Neuronal stem cell (in vitro differentiated cells): ENCODE measurements at regions not wholly inside any gene's neighbourhood (a gene's known extent, or its start where the extent isn't known, plus 50 kb on each side); places are given as distances from the start of the nearest gene placed in this dataset.

ENCODE experiments used
- DNase-seq: peaks from one replicate; pipeline ENCODE4 v3.0.0-alpha.2; 2013; ENCODE audit warnings: low spot score
- H2AFZ ChIP-seq: one replicate; pipeline ENCODE4 v1.6.1; 2013; ENCODE audit warnings: mild to moderate bottlenecking, low read length, inconsistent platforms
- H2AK5ac ChIP-seq: 2 replicates; pipeline ENCODE4 v1.6.1; 2013; ENCODE audit warnings: low read depth, mild to moderate bottlenecking, inconsistent platforms, low read length, moderate library complexity, mixed read lengths
- H2BK120ac ChIP-seq: 2 replicates; pipeline ENCODE4 v1.6.1; 2013; ENCODE audit warnings: low read depth, mild to moderate bottlenecking, inconsistent platforms, low read length, moderate library complexity, mixed read lengths
- H2BK12ac ChIP-seq: one replicate; pipeline ENCODE4 v1.6.1; 2013; ENCODE audit warnings: low read length, inconsistent platforms
- H2BK15ac ChIP-seq: 2 replicates; pipeline ENCODE4 v1.6.1; 2013; ENCODE audit warnings: mild to moderate bottlenecking, low read length, inconsistent platforms, mixed read lengths
- H2BK5ac ChIP-seq: one replicate; pipeline ENCODE4 v1.6.1; 2013; ENCODE audit warnings: inconsistent platforms, mild to moderate bottlenecking, low read length, moderate library complexity
- H3K14ac ChIP-seq: one replicate; pipeline ENCODE4 v1.6.1; 2013; ENCODE audit warnings: low read length, inconsistent platforms
- H3K18ac ChIP-seq: 2 replicates; pipeline ENCODE4 v1.6.1; 2013; ENCODE audit warnings: low read length, inconsistent platforms
- H3K23ac ChIP-seq: 2 replicates; pipeline ENCODE4 v1.6.1; 2013; ENCODE audit warnings: low read depth, mild to moderate bottlenecking, mixed read lengths, low read length, inconsistent platforms; ENCODE audit not compliant: poor library complexity
- H3K27ac ChIP-seq: replicated peaks from 3 replicates; pipeline ENCODE4 v1.5.1; 2013; ENCODE audit warnings: low read length, inconsistent platforms
- H3K27me3 ChIP-seq, 3 experiments: 2 replicates each; pipeline ENCODE4 v1.6.1; 2013; ENCODE audit warnings: low read length in 3 of 3, mild to moderate bottlenecking in 2 of 3, inconsistent platforms in 1 of 3, low read depth in 1 of 3, mixed read lengths in 1 of 3, moderate library complexity in 1 of 3; ENCODE audit not compliant: control insufficient read depth in 3 of 3, insufficient read depth in 3 of 3
- H3K36me3 ChIP-seq, 2 donors: replicated peaks in 1 of 2; 2 replicates each; pipeline ENCODE4 v1.6.1; 2013; ENCODE audit warnings: low read length in 2 of 2; ENCODE audit not compliant: control insufficient read depth in 2 of 2, insufficient read depth in 2 of 2
- H3K4ac ChIP-seq: 2 replicates; pipeline ENCODE4 v1.6.1; 2013; ENCODE audit warnings: inconsistent platforms, mild to moderate bottlenecking, low read length, moderate library complexity
- H3K4me1 ChIP-seq, 2 donors: 1 replicate in 1 of 2; 2 replicates in 1 of 2; pipeline ENCODE4 v1.6.1; 2013; ENCODE audit warnings: low read length in 2 of 2, low read depth in 1 of 2; ENCODE audit not compliant: control insufficient read depth in 2 of 2, insufficient read depth in 1 of 2
- H3K4me2 ChIP-seq: one replicate; pipeline ENCODE4 v1.6.1; 2013; ENCODE audit warnings: mild to moderate bottlenecking, low read length, inconsistent platforms; ENCODE audit not compliant: insufficient read depth, poor library complexity, severe bottlenecking
- H3K4me3 ChIP-seq, 2 donors: 2 replicates each; pipeline ENCODE4 v1.5.1; 2013; ENCODE audit warnings: low read length in 2 of 2, mild to moderate bottlenecking in 2 of 2, inconsistent platforms in 1 of 2, moderate library complexity in 1 of 2
- H3K79me1 ChIP-seq: one replicate; pipeline ENCODE4 v1.6.1; 2013; ENCODE audit warnings: low read depth, mild to moderate bottlenecking, inconsistent platforms, low read length, moderate library complexity
- H3K9ac ChIP-seq: one replicate; pipeline ENCODE4 v1.6.1; 2013; ENCODE audit warnings: mild to moderate bottlenecking, low read depth, low read length, inconsistent platforms; ENCODE audit not compliant: poor library complexity
- H3K9me3 ChIP-seq, 2 donors: replicated peaks in 1 of 2; 2 replicates each; pipeline versions ENCODE3 to v1.6.1; 2013; ENCODE audit warnings: low read length in 2 of 2, mild to moderate bottlenecking in 2 of 2, inconsistent platforms in 1 of 2, low read depth in 1 of 2, mixed read lengths in 1 of 2, moderate library complexity in 1 of 2; ENCODE audit not compliant: control insufficient read depth in 2 of 2, insufficient read depth in 1 of 2
- H4K8ac ChIP-seq: one replicate; pipeline ENCODE4 v1.6.1; 2013; ENCODE audit warnings: low read depth, mild to moderate bottlenecking, inconsistent platforms, low read length, moderate library complexity
- H4K91ac ChIP-seq: one replicate; pipeline ENCODE4 v1.6.1; 2013; ENCODE audit warnings: low read length, low read depth, mild to moderate bottlenecking, inconsistent platforms; ENCODE audit not compliant: poor library complexity
- WGBS, 2 donors: extraction: QIAGEN DNeasy Blood & Tissue Kit; methylation state at CpG; one replicate each; pipeline ENCODE4 v1.1.7; 2013; ENCODE audit warnings: missing lambda C conversion rate in 2 of 2, mixed read lengths in 1 of 2; ENCODE audit not compliant: insufficient read length in 2 of 2, insufficient replicate concordance in 1 of 2; ENCODE audit errors: extremely low coverage in 2 of 2; 5-methylcytosine and 5-hydroxymethylcytosine counted together

DNA sequence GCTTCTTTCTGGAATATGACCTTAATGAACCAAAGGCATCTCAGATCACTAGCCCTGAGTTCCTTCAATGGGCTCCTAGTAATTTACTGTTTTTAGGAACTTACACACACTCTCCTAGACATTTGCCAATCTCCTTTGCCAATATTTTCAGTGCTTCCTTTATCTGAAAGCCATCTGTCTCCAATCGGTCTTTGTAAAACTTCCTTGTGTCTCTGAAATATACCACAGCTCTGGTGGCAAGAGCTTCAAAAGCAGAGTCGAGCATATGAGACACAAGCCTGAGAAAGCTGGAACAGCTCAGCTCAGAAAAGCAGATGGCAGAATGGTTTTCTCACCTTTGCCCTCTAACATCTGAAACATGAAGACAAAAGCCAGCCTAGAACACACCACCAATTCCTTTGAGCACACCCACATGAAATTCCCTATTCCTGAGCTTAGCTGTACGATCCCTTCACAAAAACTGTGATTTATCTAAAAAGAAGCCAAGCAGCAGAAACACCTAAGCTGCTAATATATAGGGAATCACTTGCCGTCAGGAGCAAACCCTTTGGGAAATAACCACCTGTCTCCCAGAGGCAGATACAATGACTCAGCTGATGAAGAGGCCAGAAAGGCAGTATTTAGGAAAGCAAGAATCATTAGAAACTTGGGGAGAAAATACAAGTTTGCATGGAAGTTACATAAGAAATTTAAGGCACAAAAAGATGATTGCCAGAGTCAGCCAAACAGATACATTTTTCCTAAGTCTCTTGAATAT is 70.2 kb upstream of the ANK3 start:
- H3K4me3 ChIP-seq = no peak overlapping the region
- H3K79me1 ChIP-seq = no peaks in the 10 kb centered on the region
- no peak overlapping the region for H4K8ac ChIP-seq
- DNase-seq = no peak
- no peak overlapping the region for H3K23ac ChIP-seq
- no peak overlapping the region for H2BK15ac ChIP-seq
- H3K27ac ChIP-seq = no peak overlapping the region
- H2BK120ac ChIP-seq = no peak overlapping the region
- no peaks in the 10 kb centered on the region for H3K9me3 ChIP-seq
- no peak overlapping the region for H4K91ac ChIP-seq
- no peak overlapping the region for H2BK5ac ChIP-seq
- no peak overlapping the region for H3K9ac ChIP-seq
- no peaks in the 10 kb centered on the region for H3K27me3 ChIP-seq
- no CpG with 5 or more reads among the region's 4 CpGs for WGBS, 2 donors
- no peak overlapping the region for H2BK12ac ChIP-seq
- H3K14ac ChIP-seq = no peak overlapping the region
- H3K4me1 ChIP-seq = peaks cover 9 to 13% of the 10 kb centered on the region in 2 donors
- no peak overlapping the region for H2AFZ ChIP-seq
- no peak overlapping the region for H2AK5ac ChIP-seq
- no peak overlapping the region for H3K18ac ChIP-seq
- no peak overlapping the region for H3K4ac ChIP-seq
- no peak overlapping the region for H3K4me2 ChIP-seq
- H3K36me3 ChIP-seq = no peaks in the 10 kb centered on the region

DNA sequence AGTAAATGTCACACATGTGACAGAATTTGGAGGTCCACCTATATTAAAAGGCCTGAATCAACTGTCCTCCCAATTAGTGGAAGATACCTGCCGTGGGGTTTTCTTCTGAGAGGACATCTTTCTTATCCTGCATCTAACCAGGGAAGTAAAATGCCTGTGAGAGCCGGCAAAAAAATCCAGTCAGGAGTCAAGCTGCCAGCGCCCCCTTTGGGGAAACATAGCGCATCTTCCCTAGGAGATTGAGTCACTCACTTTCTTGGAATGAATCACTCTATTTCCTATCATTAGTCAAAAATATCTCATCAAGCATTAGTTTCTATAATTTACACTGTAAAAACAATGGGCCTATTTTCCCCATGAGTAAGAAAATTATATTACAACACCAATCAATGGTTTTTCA is 66.4 kb upstream of the ANK3 start:
- no CpG with 5 or more reads among the region's 4 CpGs for WGBS, 2 donors
- no peak overlapping the region for H3K27ac ChIP-seq
- no peaks in the 10 kb centered on the region for H3K79me1 ChIP-seq
- no peak overlapping the region for H3K14ac ChIP-seq
- no peaks in the 10 kb centered on the region for H3K9me3 ChIP-seq
- no peak overlapping the region for H4K91ac ChIP-seq
- no peak for DNase-seq
- H3K4me3 ChIP-seq = no peak overlapping the region
- H3K23ac ChIP-seq = no peak overlapping the region
- H3K4me1 ChIP-seq = peaks cover 8 to 13% of the 10 kb centered on the region in 2 donors
- H3K27me3 ChIP-seq = no peaks in the 10 kb centered on the region
- H2BK15ac ChIP-seq = no peak overlapping the region
- H3K18ac ChIP-seq = no peak overlapping the region
- no peak overlapping the region for H3K4ac ChIP-seq
- no peak overlapping the region for H3K9ac ChIP-seq
- H3K4me2 ChIP-seq = no peak overlapping the region
- no peak overlapping the region for H2BK5ac ChIP-seq
- H3K36me3 ChIP-seq = no peaks in the 10 kb centered on the region
- no peak overlapping the region for H2AFZ ChIP-seq
- no peak overlapping the region for H4K8ac ChIP-seq
- H2BK12ac ChIP-seq = no peak overlapping the region
- H2BK120ac ChIP-seq = no peak overlapping the region
- H2AK5ac ChIP-seq = no peak overlapping the region

DNA sequence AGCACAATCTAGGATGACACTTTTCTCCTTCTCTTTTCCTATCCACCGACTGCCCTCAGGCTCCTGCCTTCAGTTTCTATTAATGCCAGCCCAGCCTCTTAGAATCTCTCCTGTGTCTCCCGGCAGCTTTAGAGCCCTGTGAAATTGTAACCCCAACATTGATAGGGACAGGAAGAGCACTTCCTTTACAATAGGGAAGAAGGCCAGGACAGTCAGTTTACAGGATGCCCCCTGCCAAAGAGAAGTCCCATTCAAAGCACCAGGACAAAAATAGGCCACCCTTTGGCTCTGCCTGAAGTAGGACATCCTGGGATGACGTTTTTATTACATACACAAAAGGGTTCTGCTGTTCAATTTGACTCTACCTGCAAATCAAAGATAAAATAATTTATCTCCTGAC is 64.7 kb upstream of the ANK3 start:
- Histone ChIP-seq H3K14ac (no peak overlapping the region), H3K9ac (no peak overlapping the region), H3K79me1 (no peaks in the 10 kb centered on the region), H3K27ac (no peak overlapping the region), H4K91ac (no peak overlapping the region), H2AK5ac (no peak overlapping the region), H3K4ac (no peak overlapping the region), H3K18ac (no peak overlapping the region), H3K4me1 (peaks cover 3 to 7% of the 10 kb centered on the region in 2 donors), H3K23ac (no peak overlapping the region), H2AFZ (peak overlapping the region; percentile 68), H3K4me3 (no peak overlapping the region), H3K27me3 (no peaks in the 10 kb centered on the region), H3K4me2 (no peak overlapping the region), H2BK15ac (no peak overlapping the region), H2BK5ac (no peak overlapping the region), H2BK120ac (no peak overlapping the region), H3K36me3 (no peaks in the 10 kb centered on the region), H3K9me3 (no peaks in the 10 kb centered on the region), H2BK12ac (no peak overlapping the region), H4K8ac (no peak overlapping the region)
- no peak for DNase-seq
- WGBS, 2 donors = no CpG with 5 or more reads among the region's 3 CpGs

DNA sequence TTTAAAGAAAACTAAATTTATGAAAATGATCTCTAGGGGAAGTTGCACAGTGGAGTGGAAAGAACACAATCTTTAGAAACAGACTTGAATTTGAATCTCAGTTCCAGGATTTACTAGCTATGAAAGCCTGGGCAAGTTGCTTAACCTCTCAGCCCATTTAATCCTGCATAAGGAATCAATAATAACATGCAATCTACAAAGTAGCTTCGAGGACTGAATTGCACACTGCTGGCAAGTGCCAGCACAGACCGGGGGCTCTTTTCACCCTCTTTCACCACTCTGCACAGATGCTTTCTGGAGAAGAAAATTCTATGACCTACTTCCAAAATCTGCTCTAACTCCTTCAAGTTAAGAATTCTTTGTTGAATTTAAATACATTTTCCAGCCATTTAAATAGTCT is 63.4 kb upstream of the ANK3 start:
- no peak overlapping the region for H3K14ac ChIP-seq
- H3K79me1 ChIP-seq = no peaks in the 10 kb centered on the region
- H3K36me3 ChIP-seq = no peaks in the 10 kb centered on the region
- H3K4me2 ChIP-seq = no peak overlapping the region
- no peak overlapping the region for H2AK5ac ChIP-seq
- WGBS, 2 donors = no CpG with 5 or more reads among the region's 2 CpGs
- no peak overlapping the region for H2BK15ac ChIP-seq
- no peak overlapping the region for H3K27ac ChIP-seq
- no peak overlapping the region for H2BK12ac ChIP-seq
- H3K4me3 ChIP-seq = no peak overlapping the region
- no peak overlapping the region for H3K4ac ChIP-seq
- no peak overlapping the region for H4K8ac ChIP-seq
- no peaks in the 10 kb centered on the region for H3K9me3 ChIP-seq
- H3K9ac ChIP-seq = no peak overlapping the region
- no peak overlapping the region for H2BK120ac ChIP-seq
- H3K4me1 ChIP-seq = peaks cover 0 to 7% of the 10 kb centered on the region in 2 donors
- H2AFZ ChIP-seq = no peak overlapping the region
- H3K27me3 ChIP-seq = no peaks in the 10 kb centered on the region
- no peak overlapping the region for H4K91ac ChIP-seq
- no peak overlapping the region for H2BK5ac ChIP-seq
- no peak overlapping the region for H3K18ac ChIP-seq
- no peak for DNase-seq
- no peak overlapping the region for H3K23ac ChIP-seq
